HepG2 (cell line): ENCODE measurements at regions not wholly inside any gene's neighbourhood (a gene's known extent, or its start where the extent isn't known, plus 50 kb on each side); places are given as distances from the start of the nearest gene placed in this dataset.

Experiments
- ATAC-seq: fragments of 200-7000 bp; cut with Tn5 transposase; 3 replicates; pipeline ENCODE4 v1.9.1; 2020; ENCODE audit warnings: mild to moderate bottlenecking, moderate library complexity
- BruUV-seq: library from RNA; stranded (reverse); fragments of 400-500 nt; replicated peaks from 2 replicates; lab custom pipeline; 2021; lab: Mats Ljungman, UMichigan
- CTCF ChIA-PET: fragments of 300-600 bp; formaldehyde crosslinking; extraction: SDS; loops from one replicate; lab custom pipeline; 2021; ENCODE audit warnings: low total read pairs, inconsistent platforms, low intra/inter-chr PET ratio; lab: Yijun Ruan, JAX
- POLR2A ChIA-PET: fragments of 350-600 bp; sonication (Branson Sonifier 250); formaldehyde crosslinking; loops from one replicate; lab custom pipeline; 2020; ENCODE audit warnings: antibody characterized with exemption, inconsistent platforms; lab: Yijun Ruan, JAX
- DNase-seq: peaks from one replicate; pipeline ENCODE4 v3.0.0-alpha.2; 2015; ENCODE audit warnings: low spot score
- FAIRE-seq: peaks from 3 replicates; lab custom pipeline; 2011; peaks lifted over from hg19 to GRCh38; lab: Jason Lieb, UNC
- H2AFZ ChIP-seq: one replicate; pipeline ENCODE4 v1.6.1; 2011; ENCODE audit warnings: low read length, inconsistent platforms
- H3K27ac ChIP-seq: fragments of 300-600 bp; 3 replicates; pipeline ENCODE4 v1.8.0; 2011; ENCODE audit warnings: mixed run types, mild to moderate bottlenecking, mixed read lengths, low read length, inconsistent platforms; ENCODE audit not compliant: insufficient read depth; ENCODE audit errors: extremely low read length
- H3K27me3 ChIP-seq, 2 experiments: fragments of 200-600 bp in 1 of 2; 2 replicates in 1 of 2; 3 replicates in 1 of 2; pipeline versions ENCODE4 v1.6.0 to v1.8.0; 2011; ENCODE audit warnings: low read length in 2 of 2, mild to moderate bottlenecking in 2 of 2, moderate library complexity in 2 of 2, inconsistent platforms in 1 of 2; ENCODE audit not compliant: insufficient read depth in 2 of 2, control insufficient read depth in 1 of 2
- H3K36me3 ChIP-seq, 2 experiments: fragments of 200-600 bp in 1 of 2; replicated peaks in 1 of 2; 2 replicates in 1 of 2; 3 replicates in 1 of 2; pipeline versions ENCODE4 v1.5.1 to v1.8.0; 2011; ENCODE audit warnings: low read length in 2 of 2, inconsistent platforms in 1 of 2; ENCODE audit not compliant: insufficient read depth in 2 of 2, control insufficient read depth in 1 of 2
- H3K4me1 ChIP-seq: 2 replicates; pipeline ENCODE4 v1.5.1; 2012; ENCODE audit warnings: low read length, inconsistent platforms; ENCODE audit not compliant: insufficient read depth
- H3K4me2 ChIP-seq: 2 replicates; pipeline ENCODE4 v1.6.0; 2011; ENCODE audit warnings: low read depth, low read length, inconsistent platforms
- H3K4me3 ChIP-seq, 3 experiments: fragments of 200-600 bp in 1 of 3; sonication (generic), shearing (Covaris generic) in 1 of 3; replicated peaks in 1 of 3; 2 replicates each; pipeline ENCODE4 v1.5.1; 2011 to 2016; ENCODE audit warnings: low read length in 3 of 3, inconsistent platforms in 2 of 3, low read depth in 2 of 3, mild to moderate bottlenecking in 2 of 3, control low read depth in 1 of 3, mixed read lengths in 1 of 3; ENCODE audit not compliant: insufficient read depth in 1 of 3
- H3K79me2 ChIP-seq: one replicate; pipeline ENCODE4 v1.6.1; 2011; ENCODE audit warnings: low read length, inconsistent platforms; ENCODE audit not compliant: insufficient read depth
- H3K9ac ChIP-seq: 2 replicates; pipeline ENCODE4 v1.6.0; 2011; ENCODE audit warnings: mild to moderate bottlenecking, low read depth, low read length, inconsistent platforms; ENCODE audit not compliant: insufficient read depth
- H3K9me3 ChIP-seq: 2 replicates; pipeline ENCODE4 v1.5.1; 2012; ENCODE audit warnings: mild to moderate bottlenecking, low read length
- H4K20me1 ChIP-seq: 2 replicates; pipeline ENCODE4 v1.6.0; 2011; ENCODE audit warnings: inconsistent platforms, mild to moderate bottlenecking, low read length, moderate library complexity; ENCODE audit not compliant: insufficient read depth
- FOXM1 ChIP-seq: sonication (generic); formaldehyde crosslinking; IDR thresholded peaks from 2 replicates; pipeline ENCODE4 v1.5.0; 2020; ENCODE audit warnings: missing genetic modification reagents
- NFYC ChIP-seq: IDR thresholded peaks from 2 replicates; pipeline ENCODE4 v1.6.1; 2016; ENCODE audit warnings: missing genetic modification reagents, missing compliant biosample characterization
- SMAD1 ChIP-seq: sonication (generic); formaldehyde crosslinking; IDR thresholded peaks from 2 replicates; pipeline ENCODE4 v1.4.0; 2020; ENCODE audit warnings: missing genetic modification reagents, low read depth, mild to moderate bottlenecking, borderline replicate concordance
- SRY ChIP-seq: sonication (generic); formaldehyde crosslinking; IDR thresholded peaks from 2 replicates; pipeline ENCODE4 v1.8.0; 2022; ENCODE audit warnings: mild to moderate bottlenecking, missing genetic modification reagents
- STAG1 ChIP-seq: sonication (generic); formaldehyde crosslinking; IDR thresholded peaks from 2 replicates; pipeline ENCODE4 v1.4.0; 2020; ENCODE audit warnings: missing genetic modification reagents
- ZNF207 ChIP-seq: fragments of 450-650 bp; IDR thresholded peaks from 2 replicates; pipeline ENCODE4 v1.6.1; 2016; ENCODE audit warnings: antibody characterized with exemption, borderline replicate concordance
- ZNF296 ChIP-seq: sonication (generic); formaldehyde crosslinking; conservative IDR thresholded peaks from 2 replicates; pipeline ENCODE4 v1.5.0; 2020; ENCODE audit warnings: mild to moderate bottlenecking, missing genetic modification reagents
- ZNF614 ChIP-seq: IDR thresholded peaks from 2 replicates; pipeline ENCODE4 v1.6.1; 2018; ENCODE audit warnings: missing biosample characterization, missing genetic modification reagents, inconsistent platforms, borderline replicate concordance
- ZNF629 ChIP-seq: sonication (generic); formaldehyde crosslinking; conservative IDR thresholded peaks from 2 replicates; pipeline ENCODE4 v1.5.0; 2020; ENCODE audit warnings: missing genetic modification reagents
- WGBS: methylation state at CpG from one replicate; pipeline ENCODE4 v1.1.6; 2017; ENCODE audit warnings: low lambda C conversion rate; 5-methylcytosine and 5-hydroxymethylcytosine counted together
- in situ Hi-C: cut with HindIII; loops from 2 replicates; pipeline ENCODE4 v1.10.0; 2017; ENCODE audit warnings: low pct_unique_long_range_greater_than_20kb; ENCODE audit not compliant: extremely low pct_ligation_motif_present
- intact Hi-C: fragments of 100-400 bp; cut with micrococcal nuclease; formaldehyde crosslinking; loops from one replicate; pipeline ENCODE4 v1.10.0; 2022; ENCODE audit not compliant: unreplicated experiment
- TF ChIP-seq, protein P1 (sequence below): sonication (generic); formaldehyde crosslinking; IDR thresholded peaks from 2 replicates; pipeline ENCODE4 v1.4.0; 2020; ENCODE audit warnings: mild to moderate bottlenecking, missing genetic modification reagents
- TF ChIP-seq, protein P2 (sequence below): sonication (generic); formaldehyde crosslinking; IDR thresholded peaks from 2 replicates; pipeline ENCODE4 v1.8.1; 2023; ENCODE audit warnings: mild to moderate bottlenecking, inconsistent platforms, moderate library complexity, missing genetic modification reagents, borderline replicate concordance
- TF ChIP-seq, protein P3 (sequence below): sonication (generic); formaldehyde crosslinking; IDR thresholded peaks from 2 replicates; pipeline ENCODE4 v1.5.0; 2020; ENCODE audit warnings: mild to moderate bottlenecking, missing genetic modification reagents
- TF ChIP-seq, protein P4 (sequence below): sonication (generic); formaldehyde crosslinking; IDR thresholded peaks from 2 replicates; pipeline ENCODE4 v1.9.0; 2021; ENCODE audit warnings: missing genetic modification reagents, mild to moderate bottlenecking, borderline replicate concordance

DNA sequence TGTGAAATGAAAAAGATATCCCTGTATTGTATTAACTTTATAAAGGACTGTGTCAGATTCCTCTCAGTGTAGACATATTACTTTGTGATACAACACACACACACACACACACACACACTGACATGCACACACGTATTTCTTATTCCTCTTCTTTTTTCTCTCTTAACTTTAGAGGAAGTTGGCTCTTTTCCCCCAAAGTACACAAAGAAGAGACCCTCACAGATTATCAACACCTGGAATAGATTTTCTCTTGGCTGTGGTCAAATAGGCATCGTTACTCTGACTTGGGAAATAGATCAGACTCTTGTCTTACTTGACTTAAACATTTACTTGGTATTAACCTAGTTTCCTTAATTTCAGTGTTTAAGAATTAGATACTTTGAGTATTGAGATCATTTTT lies 792.8 kb downstream of the ADGRL2 start:
- 0% methylated on average over 2 of the region's 2 CpGs for WGBS
- Histone ChIP-seq H3K36me3 (no peaks in the 10 kb centered on the region), H3K27me3 (no peaks in the 10 kb centered on the region; a peak in 1 of 5 replicates), H4K20me1 (no peaks in the 10 kb centered on the region), H3K4me1 (no peaks in the 10 kb centered on the region), H2AFZ (no peak overlapping the region), H3K9ac (no peak overlapping the region), H3K27ac (no peak overlapping the region), H3K4me3 (no peak overlapping the region), H3K9me3 (peaks cover 76% of the 10 kb centered on the region), H3K4me2 (no peak overlapping the region), H3K79me2 (no peaks in the 10 kb centered on the region)
- ChIA-PET CTCF (no interaction called here), POLR2A (no interaction called here)
- ATAC-seq (no peak), FAIRE-seq (no peak), DNase-seq (no peak)
- in situ Hi-C loops, result no loop called here
- BruUV-seq, result no TSS peak
- TF ChIP-seq ZNF207 (no peak), SMAD1 (CRISPR knock-in tag) (no peak), ZNF629 (no peak), ZNF296 (CRISPR knock-in tag) (no peak), ZNF614 (CRISPR knock-in tag) (no peak), STAG1 (no peak), FOXM1 (no peak), NFYC (CRISPR knock-in tag) (no peak), SRY (CRISPR knock-in tag) (no peak)
- TF ChIP-seq, protein P1, sequence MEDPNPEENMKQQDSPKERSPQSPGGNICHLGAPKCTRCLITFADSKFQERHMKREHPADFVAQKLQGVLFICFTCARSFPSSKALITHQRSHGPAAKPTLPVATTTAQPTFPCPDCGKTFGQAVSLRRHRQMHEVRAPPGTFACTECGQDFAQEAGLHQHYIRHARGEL, result no peak
- TF ChIP-seq, protein P2, sequence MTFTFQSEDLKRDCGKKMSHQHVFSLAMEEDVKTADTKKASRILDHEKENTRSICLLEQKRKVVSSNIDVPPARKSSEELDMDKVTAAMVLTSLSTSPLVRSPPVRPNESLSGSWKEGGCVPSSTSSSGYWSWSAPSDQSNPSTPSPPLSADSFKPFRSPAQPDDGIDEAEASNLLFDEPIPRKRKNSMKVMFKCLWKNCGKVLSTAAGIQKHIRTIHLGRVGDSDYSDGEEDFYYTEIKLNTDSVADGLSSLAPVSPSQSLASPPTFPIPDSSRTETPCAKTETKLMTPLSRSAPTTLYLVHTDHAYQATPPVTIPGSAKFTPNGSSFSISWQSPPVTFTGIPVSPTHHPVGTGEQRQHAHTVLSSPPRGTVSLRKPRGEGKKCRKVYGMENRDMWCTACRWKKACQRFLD (CRISPR knock-in tag), result no peak
- TF ChIP-seq, protein P3, sequence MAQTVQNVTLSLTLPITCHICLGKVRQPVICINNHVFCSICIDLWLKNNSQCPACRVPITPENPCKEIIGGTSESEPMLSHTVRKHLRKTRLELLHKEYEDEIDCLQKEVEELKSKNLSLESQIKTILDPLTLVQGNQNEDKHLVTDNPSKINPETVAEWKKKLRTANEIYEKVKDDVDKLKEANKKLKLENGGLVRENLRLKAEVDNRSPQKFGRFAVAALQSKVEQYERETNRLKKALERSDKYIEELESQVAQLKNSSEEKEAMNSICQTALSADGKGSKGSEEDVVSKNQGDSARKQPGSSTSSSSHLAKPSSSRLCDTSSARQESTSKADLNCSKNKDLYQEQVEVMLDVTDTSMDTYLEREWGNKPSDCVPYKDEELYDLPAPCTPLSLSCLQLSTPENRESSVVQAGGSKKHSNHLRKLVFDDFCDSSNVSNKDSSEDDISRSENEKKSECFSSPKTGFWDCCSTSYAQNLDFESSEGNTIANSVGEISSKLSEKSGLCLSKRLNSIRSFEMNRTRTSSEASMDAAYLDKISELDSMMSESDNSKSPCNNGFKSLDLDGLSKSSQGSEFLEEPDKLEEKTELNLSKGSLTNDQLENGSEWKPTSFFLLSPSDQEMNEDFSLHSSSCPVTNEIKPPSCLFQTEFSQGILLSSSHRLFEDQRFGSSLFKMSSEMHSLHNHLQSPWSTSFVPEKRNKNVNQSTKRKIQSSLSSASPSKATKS (CRISPR knock-in tag), result no peak
- TF ChIP-seq, protein P4, sequence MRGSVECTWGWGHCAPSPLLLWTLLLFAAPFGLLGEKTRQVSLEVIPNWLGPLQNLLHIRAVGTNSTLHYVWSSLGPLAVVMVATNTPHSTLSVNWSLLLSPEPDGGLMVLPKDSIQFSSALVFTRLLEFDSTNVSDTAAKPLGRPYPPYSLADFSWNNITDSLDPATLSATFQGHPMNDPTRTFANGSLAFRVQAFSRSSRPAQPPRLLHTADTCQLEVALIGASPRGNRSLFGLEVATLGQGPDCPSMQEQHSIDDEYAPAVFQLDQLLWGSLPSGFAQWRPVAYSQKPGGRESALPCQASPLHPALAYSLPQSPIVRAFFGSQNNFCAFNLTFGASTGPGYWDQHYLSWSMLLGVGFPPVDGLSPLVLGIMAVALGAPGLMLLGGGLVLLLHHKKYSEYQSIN, result no peak
- intact Hi-C loops, result no loop called here
